HEK293T (cell line): ENCODE measurements at regions not wholly inside any gene's neighbourhood (a gene's known extent, or its start where the extent isn't known, plus 50 kb on each side); places are given as distances from the start of the nearest gene placed in this dataset.

Experiments used
- CTBP1 ChIP-seq: fragments of 450-650 bp; IDR thresholded peaks from 2 replicates; pipeline ENCODE4 v1.6.1; 2016; ENCODE audit warnings: borderline replicate concordance
- FOXA1 ChIP-seq: fragments of 450-650 bp; IDR thresholded peaks from 2 replicates; pipeline ENCODE4 v1.6.1; 2016; ENCODE audit warnings: mild to moderate bottlenecking
- FOXM1 ChIP-seq: fragments of 450-650 bp; IDR thresholded peaks from 2 replicates; pipeline ENCODE4 v1.6.1; 2017; ENCODE audit warnings: mild to moderate bottlenecking, borderline replicate concordance
- NFRKB ChIP-seq: fragments of 450-650 bp; IDR thresholded peaks from 2 replicates; pipeline ENCODE4 v1.6.1; 2016; ENCODE audit warnings: mild to moderate bottlenecking, moderate library complexity
- SP1 ChIP-seq: fragments of 450-650 bp; IDR thresholded peaks from 2 replicates; pipeline ENCODE4 v1.6.1; 2017
- SUZ12 ChIP-seq: fragments of 450-650 bp; IDR thresholded peaks from 2 replicates; pipeline ENCODE4 v1.6.1; 2016; ENCODE audit warnings: mild to moderate bottlenecking
- ZNF384 ChIP-seq: fragments of 450-650 bp; IDR thresholded peaks from 2 replicates; pipeline ENCODE4 v1.6.1; 2016

DNA sequence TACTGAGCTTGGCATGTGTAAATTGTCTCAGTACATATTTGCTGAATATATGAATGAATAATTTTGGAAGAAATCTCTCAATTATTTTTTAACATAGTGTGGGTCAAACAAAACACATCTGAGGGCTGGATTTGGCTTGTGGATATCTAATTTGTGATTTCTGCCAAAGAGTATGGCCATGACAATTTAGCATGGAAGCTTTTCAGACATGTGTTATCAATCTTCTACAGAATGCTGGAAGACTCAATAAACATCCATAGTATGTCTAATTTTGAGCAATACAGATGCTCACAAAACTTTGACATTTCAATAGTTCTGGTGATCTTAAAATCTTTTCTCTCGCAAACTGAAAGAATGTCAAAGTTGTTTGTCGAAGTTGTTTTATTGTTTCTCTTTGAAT lies 214.1 kb upstream of the ANKH start:
- TF ChIP-seq FOXA1 (no peak), SP1 (no peak), CTBP1 (no peak), ZNF384 (no peak), FOXM1 (no peak), SUZ12 (no peak), NFRKB (no peak)
